GM12875 (cell line): ENCODE measurements at regions not wholly inside any gene's neighbourhood (a gene's known extent, or its start where the extent isn't known, plus 50 kb on each side); places are given as distances from the start of the nearest gene placed in this dataset.

Experiments used
- H3K4me3 ChIP-seq: one replicate; pipeline ENCODE4 v1.5.1; 2011; ENCODE audit warnings: low read depth, low read length, control low read depth
- CTCF ChIP-seq: IDR thresholded peaks from 2 replicates; pipeline ENCODE4 v1.5.1; 2011; ENCODE audit warnings: low read depth, mild to moderate bottlenecking, control low read depth, inconsistent platforms, low read length, moderate library complexity, borderline replicate concordance; ENCODE audit not compliant: insufficient read depth

DNA sequence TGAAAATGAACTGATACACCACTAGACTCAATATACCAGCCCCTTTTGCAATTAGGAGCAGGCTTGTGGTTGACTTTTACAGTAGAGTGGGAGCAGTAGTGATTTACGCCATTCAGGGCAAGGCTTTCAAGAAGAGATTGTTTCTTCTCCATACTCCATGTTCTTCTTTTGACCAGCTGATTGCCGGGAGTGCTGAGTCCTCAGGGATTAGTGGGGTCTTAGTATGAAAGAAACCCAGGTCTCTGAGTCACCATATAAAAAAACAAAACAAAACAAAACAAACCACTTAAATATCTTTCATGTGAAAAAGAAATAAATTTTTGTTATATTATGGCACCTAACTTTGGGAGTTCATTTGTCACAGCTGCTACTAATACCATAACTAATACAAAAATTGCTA lies 465.6 kb upstream of the TRIB2 start:
- TF ChIP-seq CTCF: no peak
- no peak overlapping the region for H3K4me3 ChIP-seq

DNA sequence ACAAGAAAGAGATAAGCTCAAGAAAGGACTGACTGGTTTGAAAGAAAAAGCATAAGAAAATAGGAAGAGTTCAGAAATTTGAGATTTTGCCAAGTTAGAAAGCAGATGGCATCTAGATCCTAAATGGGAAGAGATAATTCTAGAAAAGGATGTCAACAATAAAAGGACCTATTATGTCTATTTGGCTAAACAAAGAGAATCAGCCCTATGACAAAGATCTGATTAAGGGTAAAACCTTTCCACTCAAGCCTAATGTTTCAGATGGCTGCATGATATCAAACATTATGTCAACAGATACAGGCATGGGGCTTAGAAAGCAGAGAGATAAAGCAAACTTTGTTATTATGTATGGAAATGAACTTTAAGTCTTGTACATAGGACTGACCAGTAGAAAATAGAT lies 465.0 kb upstream of the TRIB2 start:
- TF ChIP-seq CTCF: no peak
- no peak overlapping the region for H3K4me3 ChIP-seq

DNA sequence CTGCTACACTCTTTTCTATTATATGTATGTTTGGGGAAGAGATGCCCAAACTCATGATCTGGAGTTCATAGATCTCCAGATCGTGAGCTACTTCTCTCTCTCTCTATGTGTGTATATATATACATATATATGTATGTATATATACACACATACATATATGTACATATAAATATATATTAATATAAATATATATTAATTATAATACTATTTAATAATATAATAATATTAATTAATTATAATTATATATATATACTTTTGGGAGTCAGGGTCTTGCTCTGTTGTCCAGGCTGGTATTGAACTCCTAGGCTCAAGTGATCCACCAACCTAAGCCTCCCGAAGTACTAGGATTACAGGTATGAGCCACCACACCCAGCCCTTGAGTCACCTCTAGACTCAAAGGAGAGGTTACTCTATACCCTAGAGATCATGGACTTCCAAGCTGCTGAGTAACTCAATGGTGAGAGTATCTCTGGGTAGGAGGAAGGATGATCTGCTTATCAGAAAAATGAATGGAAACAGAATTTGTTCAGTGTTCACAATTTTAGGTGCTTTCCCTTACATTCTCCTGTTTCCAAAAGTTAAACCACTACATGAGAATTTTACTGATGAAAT lies 463.5 kb upstream of the TRIB2 start:
- no peak overlapping the region for H3K4me3 ChIP-seq
- no peak for TF ChIP-seq CTCF

DNA sequence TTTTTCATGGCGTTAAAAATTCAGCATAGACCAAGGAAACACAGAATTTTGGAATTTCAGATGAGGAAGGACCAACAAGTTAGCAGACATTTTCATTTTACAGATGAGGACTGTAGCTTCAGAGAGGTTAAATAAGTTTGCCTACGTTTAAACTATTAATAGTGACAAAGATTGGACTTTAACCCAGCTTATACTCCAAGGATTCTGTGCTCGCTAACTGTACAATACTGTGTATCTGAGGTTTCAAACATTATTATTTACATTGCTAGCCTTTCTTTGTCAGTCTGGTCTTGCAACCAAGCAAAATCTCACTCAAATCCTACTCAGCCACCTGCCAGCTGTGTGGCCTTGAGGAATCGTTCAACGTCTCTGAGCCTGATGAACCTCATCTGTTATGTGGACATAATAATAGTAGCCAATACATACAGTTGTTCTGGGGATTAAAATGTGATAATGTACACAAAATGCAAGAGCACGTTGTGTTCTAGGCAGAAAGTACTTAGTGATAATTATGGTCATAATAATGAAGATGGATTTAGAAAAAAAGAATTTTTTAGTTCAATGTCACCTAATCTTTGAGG lies 462.4 kb upstream of the TRIB2 start:
- TF ChIP-seq CTCF: no peak
- no peak overlapping the region for H3K4me3 ChIP-seq

DNA sequence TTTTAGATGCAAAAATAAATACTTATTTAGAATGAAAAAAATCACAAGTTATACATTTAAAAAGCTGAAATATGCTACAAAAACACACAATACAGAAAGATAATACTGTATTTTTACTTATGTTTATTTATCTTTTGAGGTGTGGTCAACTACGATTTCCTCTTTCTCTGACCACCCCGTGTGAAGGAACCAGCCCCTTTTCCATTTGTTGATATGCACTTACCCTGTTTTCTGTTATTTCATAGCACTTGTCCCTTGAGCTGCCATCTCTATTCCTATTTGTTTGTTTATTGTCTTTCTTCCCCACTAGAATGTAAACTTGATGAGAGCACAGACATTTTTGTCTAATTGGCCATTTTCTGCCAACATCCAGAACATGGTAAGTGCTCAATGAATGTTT lies 460.5 kb upstream of the TRIB2 start:
- no peak overlapping the region for H3K4me3 ChIP-seq
- TF ChIP-seq CTCF: no peak

DNA sequence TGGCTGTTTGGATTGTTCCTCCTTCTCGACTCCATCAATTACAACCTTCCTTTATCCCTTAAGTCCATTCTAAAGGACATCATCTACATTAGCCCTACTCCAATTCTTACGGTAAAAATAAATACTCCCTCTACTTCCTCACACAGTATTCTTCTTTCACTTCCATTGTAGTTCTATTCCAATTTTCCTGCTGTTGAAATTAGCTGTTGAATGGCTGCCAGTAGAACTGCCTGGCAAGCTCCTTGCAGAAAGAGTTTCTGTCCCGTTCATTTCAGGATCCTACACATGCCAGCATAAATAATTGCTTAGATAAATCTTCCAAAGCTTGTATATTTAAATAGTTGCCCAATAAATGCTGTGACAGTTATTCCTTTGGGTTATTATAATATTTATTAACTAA lies 459.3 kb upstream of the TRIB2 start:
- no peak for TF ChIP-seq CTCF
- H3K4me3 ChIP-seq: no peak overlapping the region

DNA sequence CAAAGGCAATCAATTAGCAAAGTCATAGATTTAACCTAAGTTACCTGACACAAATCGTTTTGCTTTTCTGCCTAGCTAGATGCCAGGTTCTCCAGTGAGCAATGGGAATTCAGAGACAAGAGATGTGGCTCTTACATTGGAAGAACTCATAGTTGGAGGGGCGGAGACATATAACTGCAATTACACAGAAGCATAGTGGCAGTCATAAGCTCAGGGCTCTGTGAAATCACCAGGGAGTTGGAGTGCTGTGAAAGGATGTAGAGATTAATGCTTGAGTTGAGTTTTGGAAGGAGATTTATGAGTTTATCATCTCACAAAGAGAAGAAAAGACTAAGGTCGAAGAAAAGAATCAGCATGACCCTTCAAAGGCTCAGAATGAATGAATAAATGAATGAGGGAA lies 457.2 kb upstream of the TRIB2 start:
- TF ChIP-seq CTCF: no peak
- H3K4me3 ChIP-seq: no peak overlapping the region
